H1 (cell line): ENCODE measurements at regions not wholly inside any gene's neighbourhood (a gene's known extent, or its start where the extent isn't known, plus 50 kb on each side); places are given as distances from the start of the nearest gene placed in this dataset.

Source experiments
- CTCF ChIA-PET: fragments of 300-600 bp; sonication (Branson Sonifier 250); formaldehyde crosslinking; loops from one replicate; lab custom pipeline; 2021; ENCODE audit not compliant: partially characterized antibody; lab: Charles Lee
- POLR2A ChIA-PET: fragments of 300-600 bp; sonication (Branson Sonifier 250); formaldehyde crosslinking; loops from one replicate; lab custom pipeline; 2021; ENCODE audit warnings: inconsistent platforms; ENCODE audit not compliant: partially characterized antibody; lab: Charles Lee
- DNase-seq, 2 experiments: peaks; one replicate each; pipeline versions ENCODE4 v3.0.0 to v3.0.0-alpha.2; 2010 to 2022; ENCODE audit warnings: low spot score in 2 of 2, low read depth in 1 of 2, mixed read lengths in 1 of 2
- FAIRE-seq: peaks from 2 replicates; lab custom pipeline; 2011; peaks lifted over from hg19 to GRCh38; lab: Jason Lieb, UNC
- H2AFZ ChIP-seq: 2 replicates; pipeline ENCODE4 v1.8.1; 2012; ENCODE audit warnings: low read length, inconsistent platforms
- H2AK5ac ChIP-seq: 2 replicates; pipeline ENCODE4 v1.6.1; 2013; ENCODE audit warnings: low read depth, low read length
- H2BK120ac ChIP-seq: replicated peaks from 2 replicates; pipeline ENCODE3; 2013; ENCODE audit warnings: low read depth, low read length, inconsistent platforms
- H2BK12ac ChIP-seq: 2 replicates; pipeline ENCODE4 v1.6.1; 2013; ENCODE audit warnings: low read depth, low read length
- H2BK15ac ChIP-seq: 2 replicates; pipeline ENCODE4 v1.6.1; 2013; ENCODE audit warnings: low read length
- H2BK20ac ChIP-seq: 2 replicates; pipeline ENCODE4 v1.6.1; 2013; ENCODE audit warnings: low read length
- H2BK5ac ChIP-seq: 2 replicates; pipeline ENCODE4 v1.6.1; 2013; ENCODE audit warnings: low read depth, low read length
- H3K14ac ChIP-seq: 2 replicates; pipeline ENCODE4 v1.6.1; 2013; ENCODE audit warnings: inconsistent platforms; ENCODE audit not compliant: insufficient read length
- H3K18ac ChIP-seq: 2 replicates; pipeline ENCODE4 v1.6.1; 2013; ENCODE audit warnings: low read length; ENCODE audit errors: extremely low read depth
- H3K23ac ChIP-seq: 2 replicates; pipeline ENCODE4 v1.6.1; 2013; ENCODE audit warnings: inconsistent platforms; ENCODE audit not compliant: insufficient read length
- H3K23me2 ChIP-seq: 2 replicates; pipeline ENCODE4 v1.6.1; 2013; ENCODE audit warnings: low read depth, low read length
- H3K27ac ChIP-seq: 2 replicates; pipeline ENCODE4 v1.6.1; 2011; ENCODE audit warnings: low read depth, low read length, inconsistent platforms
- H3K27me3 ChIP-seq, 4 experiments: replicated peaks in 1 of 4; 1 replicate in 1 of 4; 2 replicates in 3 of 4; pipeline versions ENCODE4 v1.6.1 to v1.8.1; 2011 to 2013; ENCODE audit warnings: low read length in 3 of 4, mild to moderate bottlenecking in 3 of 4, inconsistent platforms in 2 of 4, mixed read lengths in 2 of 4, moderate library complexity in 1 of 4; ENCODE audit not compliant: control insufficient read depth in 3 of 4, insufficient read depth in 3 of 4; ENCODE audit errors: extremely low read depth in 1 of 4
- H3K36me3 ChIP-seq, 4 experiments: 2 replicates each; pipeline versions ENCODE4 v1.6.1 to v1.8.1; 2011 to 2013; ENCODE audit warnings: mild to moderate bottlenecking in 4 of 4, low read length in 3 of 4, moderate library complexity in 2 of 4, control low read depth in 1 of 4, inconsistent platforms in 1 of 4; ENCODE audit not compliant: insufficient read depth in 4 of 4, control insufficient read depth in 2 of 4
- H3K4ac ChIP-seq: replicated peaks from 2 replicates; pipeline ENCODE3; 2013; ENCODE audit warnings: low read length, low read depth, mixed read lengths, inconsistent platforms; ENCODE audit not compliant: insufficient read length
- H3K4me1 ChIP-seq, 4 experiments: replicated peaks in 1 of 4; 1 replicate in 1 of 4; 2 replicates in 3 of 4; pipeline versions ENCODE4 v1.6.1 to v1.8.1; 2011 to 2013; ENCODE audit warnings: low read length in 3 of 4, inconsistent platforms in 2 of 4, mixed read lengths in 1 of 4; ENCODE audit not compliant: insufficient read depth in 4 of 4, control insufficient read depth in 3 of 4
- H3K4me2 ChIP-seq, 2 experiments: 2 replicates each; pipeline versions ENCODE4 v1.6.1 to v1.8.1; 2011 to 2013; ENCODE audit warnings: low read depth in 2 of 2, low read length in 2 of 2, control low read depth in 1 of 2, inconsistent platforms in 1 of 2, mild to moderate bottlenecking in 1 of 2; ENCODE audit not compliant: insufficient read depth in 1 of 2
- H3K4me3 ChIP-seq, 4 experiments: fragments of 200-600, 300-600 bp in 1 of 4; sonication (generic), shearing (Covaris generic), sonication (Bioruptor Twin) in 1 of 4; 2 replicates each; pipeline versions ENCODE4 v1.5.1 to v1.8.1; 2011 to 2016; ENCODE audit warnings: low read length in 4 of 4, low read depth in 3 of 4, control low read depth in 2 of 4, inconsistent platforms in 2 of 4, mild to moderate bottlenecking in 2 of 4, mixed read lengths in 1 of 4, moderate library complexity in 1 of 4; ENCODE audit not compliant: insufficient read depth in 2 of 4; ENCODE audit errors: extremely low read depth in 1 of 4
- H3K56ac ChIP-seq: replicated peaks from 2 replicates; pipeline ENCODE3; 2013; ENCODE audit warnings: low read depth, mild to moderate bottlenecking, mixed read lengths, low read length, inconsistent platforms; ENCODE audit not compliant: insufficient read length
- H3K79me1 ChIP-seq: 2 replicates; pipeline ENCODE4 v1.6.1; 2013; ENCODE audit warnings: low read depth, low read length, control low read depth
- H3K79me2 ChIP-seq, 2 experiments: 2 replicates each; pipeline versions ENCODE4 v1.6.1 to v1.8.1; 2012 to 2013; ENCODE audit warnings: low read length in 2 of 2, mild to moderate bottlenecking in 2 of 2, inconsistent platforms in 1 of 2; ENCODE audit not compliant: insufficient read depth in 2 of 2, control insufficient read depth in 1 of 2
- H3K9ac ChIP-seq, 4 experiments: replicated peaks in 1 of 4; 1 replicate in 1 of 4; 2 replicates in 3 of 4; pipeline versions ENCODE4 v1.6.1 to v1.8.1; 2011 to 2013; ENCODE audit warnings: low read depth in 3 of 4, low read length in 3 of 4, control low read depth in 2 of 4, mild to moderate bottlenecking in 2 of 4, moderate library complexity in 2 of 4, inconsistent platforms in 1 of 4; ENCODE audit errors: extremely low read depth in 1 of 4
- H3K9me3 ChIP-seq, 2 experiments: 2 replicates each; pipeline versions ENCODE4 v1.6.1 to v1.8.1; 2012 to 2013; ENCODE audit warnings: mild to moderate bottlenecking in 2 of 2, moderate library complexity in 2 of 2, control low read depth in 1 of 2, inconsistent platforms in 1 of 2, low read depth in 1 of 2, low read length in 1 of 2, mixed read lengths in 1 of 2; ENCODE audit not compliant: insufficient read depth in 2 of 2
- H4K20me1 ChIP-seq, 2 experiments: replicated peaks in 1 of 2; 2 replicates each; pipeline versions ENCODE3 to v1.8.1; 2011 to 2013; ENCODE audit warnings: inconsistent platforms in 2 of 2, low read length in 2 of 2, mild to moderate bottlenecking in 1 of 2; ENCODE audit not compliant: insufficient read depth in 2 of 2, control insufficient read depth in 1 of 2
- H4K5ac ChIP-seq: 2 replicates; pipeline ENCODE4 v1.6.1; 2013; ENCODE audit warnings: low read length, low read depth, mixed read lengths, inconsistent platforms; ENCODE audit not compliant: insufficient read length
- H4K8ac ChIP-seq: 2 replicates; pipeline ENCODE4 v1.8.0; 2013; ENCODE audit warnings: mild to moderate bottlenecking, moderate library complexity, low read length, inconsistent platforms; ENCODE audit not compliant: insufficient read depth; ENCODE audit errors: extremely low read depth
- H4K91ac ChIP-seq: replicated peaks from 2 replicates; pipeline ENCODE3; 2013; ENCODE audit warnings: low read length, mixed read lengths, inconsistent platforms; ENCODE audit not compliant: insufficient read length
- ASH2L ChIP-seq: fragments of 200-600, 300-600 bp; sonication (generic); IDR thresholded peaks from one replicate; pipeline ENCODE4 v1.7.1; 2017; ENCODE audit warnings: low read length
- CEBPB ChIP-seq: IDR thresholded peaks from 2 replicates; pipeline ENCODE4 v1.6.1; 2012; ENCODE audit warnings: low read depth, low read length
- EGR1 ChIP-seq: IDR thresholded peaks from 2 replicates; pipeline ENCODE4 v1.6.1; 2011; ENCODE audit warnings: low read depth, low read length, borderline replicate concordance
- KDM1A ChIP-seq: fragments of 200-600, 300-600 bp; sonication (generic); IDR thresholded peaks from 2 replicates; pipeline ENCODE4 v1.7.1; 2016; ENCODE audit warnings: mild to moderate bottlenecking, low read length, borderline replicate concordance
- POLR2A ChIP-seq, 2 experiments: IDR thresholded peaks; 1 replicate in 1 of 2; 2 replicates in 1 of 2; pipeline ENCODE4 v1.6.1; 2011; ENCODE audit warnings: low read depth in 2 of 2, low read length in 2 of 2, mild to moderate bottlenecking in 2 of 2; ENCODE audit errors: control extremely low read depth in 1 of 2
- SP2 ChIP-seq: IDR thresholded peaks from 2 replicates; pipeline ENCODE4 v1.6.1; 2012; ENCODE audit warnings: mild to moderate bottlenecking, low read length, inconsistent platforms
- SP4 ChIP-seq: IDR thresholded peaks from 2 replicates; pipeline ENCODE4 v1.6.1; 2012; ENCODE audit warnings: low read length, inconsistent platforms
- TAF1 ChIP-seq: IDR thresholded peaks from 2 replicates; pipeline ENCODE4 v1.6.1; 2011; ENCODE audit warnings: mild to moderate bottlenecking, low read depth, low read length
- TBP ChIP-seq: IDR thresholded peaks from 2 replicates; pipeline ENCODE4 v1.6.1; 2011; ENCODE audit warnings: low read depth, low read length, improper control_type of control experiment
- WGBS, 2 experiments: shearing (Covaris generic) in 1 of 2; methylation state at CpG; one replicate each; pipeline versions ENCODE4 v1.1.6 to v1.1.7; 2013 to 2015; ENCODE audit warnings: low lambda C conversion rate in 2 of 2, mixed read lengths in 2 of 2, inconsistent platforms in 1 of 2, low coverage in 1 of 2, missing lambda C conversion rate in 1 of 2; ENCODE audit not compliant: insufficient replicate concordance in 2 of 2, insufficient coverage in 1 of 2, insufficient read length in 1 of 2; ENCODE audit errors: extremely low coverage in 1 of 2, missing lambda C conversion rate in 1 of 2; 5-methylcytosine and 5-hydroxymethylcytosine counted together
- TF ChIP-seq, protein P1 (sequence below): IDR thresholded peaks from 2 replicates; pipeline ENCODE4 v1.6.1; 2012; ENCODE audit warnings: inconsistent platforms
- TF ChIP-seq, protein P2 (sequence below): IDR thresholded peaks from 2 replicates; pipeline ENCODE4 v1.6.1; 2012; ENCODE audit warnings: inconsistent platforms

DNA sequence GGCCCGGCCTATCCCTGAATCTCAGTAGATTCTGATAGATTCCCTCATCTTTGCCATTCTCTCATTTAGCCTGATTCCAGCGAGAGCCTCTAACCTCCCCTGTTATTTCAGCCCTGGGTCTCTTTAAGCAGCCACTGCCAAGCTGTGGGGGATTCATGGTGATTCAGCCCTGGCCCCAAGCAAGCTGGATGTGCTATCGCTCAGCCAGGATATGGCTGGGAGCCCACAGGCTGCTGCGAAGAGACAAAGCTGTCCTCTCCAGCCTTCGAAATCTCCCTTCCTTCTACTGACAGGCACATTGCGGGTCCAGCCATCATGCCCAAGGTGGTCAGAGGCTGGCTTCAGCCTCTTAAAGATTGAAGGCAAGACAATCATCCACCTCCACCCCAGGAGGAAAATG, 394.1 kb downstream of the SOX9 start:
- no peaks in the 10 kb centered on the region for H3K23me2 ChIP-seq
- H3K23ac ChIP-seq = no peak overlapping the region
- no peak overlapping the region for H2BK5ac ChIP-seq
- ChIA-PET CTCF (interaction anchor here (1.2 kb wide), 3 partner anchors 13 to 49 kb away, joined by 3 read pairs; no protein-coding TSS in a partner anchor), POLR2A (no interaction called here)
- H3K36me3 ChIP-seq = no peaks in the 10 kb centered on the region
- no peaks in the 10 kb centered on the region for H4K20me1 ChIP-seq
- H3K4me1 ChIP-seq = peaks cover 0 to 26% (median 12%) of the 10 kb centered on the region in 4 experiments; a peak in 6 of 7 replicates
- no peak overlapping the region for H3K9ac ChIP-seq
- H4K91ac ChIP-seq = no peak overlapping the region
- no peaks in the 10 kb centered on the region for H3K9me3 ChIP-seq
- peak overlapping the region; percentile 73; the same call in 1 of the 2 replicates for H2BK15ac ChIP-seq
- no peaks in the 10 kb centered on the region for H3K79me2 ChIP-seq
- no peak overlapping the region for H3K4me3 ChIP-seq
- no peak overlapping the region for H2AFZ ChIP-seq
- DNase-seq (no peak), FAIRE-seq (no peak)
- H3K27me3 ChIP-seq = no peaks in the 10 kb centered on the region
- no peak overlapping the region for H2AK5ac ChIP-seq
- no peak overlapping the region for H3K4ac ChIP-seq
- H3K56ac ChIP-seq = no peak overlapping the region
- H3K27ac ChIP-seq = no peak overlapping the region
- no peaks in the 10 kb centered on the region for H3K79me1 ChIP-seq
- 83% methylated on average over 6 of the region's 6 CpGs; no CpG with 5 or more reads in 1 of the 2 experiments for WGBS, 2 experiments
- TF ChIP-seq SP2 = no peak
- TF ChIP-seq, protein P1, sequence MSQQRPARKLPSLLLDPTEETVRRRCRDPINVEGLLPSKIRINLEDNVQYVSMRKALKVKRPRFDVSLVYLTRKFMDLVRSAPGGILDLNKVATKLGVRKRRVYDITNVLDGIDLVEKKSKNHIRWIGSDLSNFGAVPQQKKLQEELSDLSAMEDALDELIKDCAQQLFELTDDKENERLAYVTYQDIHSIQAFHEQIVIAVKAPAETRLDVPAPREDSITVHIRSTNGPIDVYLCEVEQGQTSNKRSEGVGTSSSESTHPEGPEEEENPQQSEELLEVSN = no peak
- TF ChIP-seq TAF1 = no peak
- TF ChIP-seq EGR1 = no peak
- no peak for TF ChIP-seq ASH2L
- no peak for TF ChIP-seq TBP
- TF ChIP-seq POLR2A (IDR thresholded peaks at IDR 0.05; ENCODE audit: control extremely low read depth in 1 of 2, low read depth in 2 of 2, low read length in 2 of 2) = no peak
- no peak for TF ChIP-seq KDM1A
- no peak for TF ChIP-seq CEBPB
- TF ChIP-seq, protein P2, sequence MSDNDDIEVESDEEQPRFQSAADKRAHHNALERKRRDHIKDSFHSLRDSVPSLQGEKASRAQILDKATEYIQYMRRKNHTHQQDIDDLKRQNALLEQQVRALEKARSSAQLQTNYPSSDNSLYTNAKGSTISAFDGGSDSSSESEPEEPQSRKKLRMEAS = no peak
- TF ChIP-seq SP4 = no peak
- H3K18ac ChIP-seq = no peak overlapping the region
- no peak overlapping the region for H2BK12ac ChIP-seq
- H3K14ac ChIP-seq = no peak overlapping the region
- H2BK120ac ChIP-seq = no peak overlapping the region
- H2BK20ac ChIP-seq = no peak overlapping the region
- H3K4me2 ChIP-seq = no peak overlapping the region
- no peak overlapping the region for H4K8ac ChIP-seq
- no peak overlapping the region for H4K5ac ChIP-seq
